Left ventricle myocardium superior (tissue), 1 donor: ENCODE measurements at regions not wholly inside any gene's neighbourhood (a gene's known extent, or its start where the extent isn't known, plus 50 kb on each side); places are given as distances from the start of the nearest gene placed in this dataset.

Experiments used
- ATAC-seq: fragments of 200-7000 bp; cut with Tn5 transposase; one replicate; pipeline ENCODE4 v1.9.1; 2020; ENCODE audit warnings: mild to moderate bottlenecking, moderate library complexity
- DNase-seq: peaks from one replicate; pipeline ENCODE4 v3.0.0-alpha.2; 2020
- intact Hi-C: fragments of 100-400 bp; cut with micrococcal nuclease; formaldehyde crosslinking; loops from one replicate; pipeline ENCODE4 v1.11.0; 2022
- donor health status: DM: no; HTN: yes; CAD: no; lungs with severe emphysema.

DNA sequence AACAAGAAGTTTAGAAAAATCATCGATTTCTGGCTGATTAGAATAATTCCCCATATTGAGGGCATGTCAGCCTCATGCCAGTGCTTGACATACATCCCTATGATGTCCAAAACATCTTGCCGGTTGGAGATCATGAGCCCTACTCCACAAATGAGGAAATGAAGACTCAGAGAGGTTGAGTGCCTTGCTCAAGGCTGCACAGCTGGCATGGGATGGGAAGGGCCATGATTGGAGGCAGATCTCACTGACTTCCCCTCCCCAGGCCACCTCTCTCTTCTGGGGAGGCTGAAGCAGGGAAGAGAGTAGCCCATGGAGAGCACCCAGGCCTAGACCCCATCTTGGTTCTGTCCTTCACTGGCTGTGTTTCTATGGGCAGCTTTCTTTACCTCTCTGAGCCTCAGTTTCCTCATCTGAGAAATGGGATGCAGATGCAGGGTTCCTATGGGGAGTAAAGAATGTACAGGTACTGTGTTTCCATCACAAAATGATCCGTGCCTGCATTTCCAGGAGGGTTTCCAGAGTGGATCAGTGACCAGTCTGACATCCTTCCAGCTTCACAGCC is 145.7 kb downstream of the SYF2 start:
- intact Hi-C loops, result no loop called here
- ATAC-seq (no peak), DNase-seq (no peak)

DNA sequence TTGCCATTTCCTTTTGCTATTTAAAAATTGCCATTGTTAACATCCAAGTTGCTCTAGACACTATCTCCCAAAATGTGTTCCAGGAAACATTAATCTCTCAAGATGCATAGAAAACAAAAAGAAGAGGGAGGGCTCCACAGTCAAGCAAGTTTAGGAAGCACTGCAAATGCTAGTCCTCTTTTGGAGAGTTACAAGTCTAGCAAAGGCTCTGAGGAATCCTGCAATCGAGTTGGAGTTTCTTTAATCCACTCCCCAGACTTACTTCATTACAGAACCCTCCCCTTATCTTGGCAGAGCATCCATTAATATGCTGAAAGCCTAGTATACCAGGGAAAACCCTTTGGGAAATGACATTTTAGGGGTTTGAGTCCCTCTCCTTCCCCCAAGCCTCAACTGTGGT is 147.9 kb downstream of the SYF2 start:
- no peak for ATAC-seq
- no peak for DNase-seq
- intact Hi-C loops, result no loop called here

DNA sequence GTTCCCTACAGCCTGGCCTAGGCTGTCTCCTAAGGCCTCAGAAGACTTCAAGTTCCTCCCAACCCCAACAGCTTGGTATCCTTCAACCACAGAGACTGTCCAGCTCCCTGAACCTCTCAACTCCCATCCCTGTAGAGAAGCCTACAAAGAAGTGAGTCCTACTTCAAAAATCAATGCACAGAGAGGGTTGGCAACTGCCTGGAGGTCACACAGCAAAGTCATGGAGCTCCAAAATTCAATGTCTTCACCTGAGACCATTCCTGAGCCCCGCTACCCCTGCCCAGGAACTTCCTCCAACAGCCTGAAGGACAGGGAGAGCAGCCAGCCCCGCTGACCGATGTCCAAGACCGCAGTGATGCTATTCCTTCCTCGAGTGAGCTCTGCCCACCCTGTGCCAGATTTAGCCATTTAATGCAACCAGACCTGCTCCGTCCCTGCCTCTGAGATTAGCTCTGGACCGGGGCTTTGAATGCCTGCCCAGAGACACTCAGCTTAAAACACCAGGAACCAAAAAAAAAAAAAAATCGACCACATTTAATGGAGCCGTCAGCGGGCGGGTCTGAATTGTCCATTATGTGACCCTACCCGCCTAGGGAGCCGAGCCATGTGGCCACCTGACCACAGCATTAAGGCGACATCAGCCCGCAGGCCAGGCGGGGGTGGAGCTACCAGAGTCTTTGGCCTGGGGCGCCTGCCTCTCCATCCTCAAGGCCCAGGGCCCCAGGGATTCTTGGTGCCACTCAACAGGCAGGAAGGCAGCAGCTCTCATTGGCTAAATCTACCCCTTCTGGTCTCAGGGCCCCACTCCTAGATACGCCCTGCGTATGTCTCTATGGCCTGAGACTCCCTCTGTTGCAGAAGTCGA is 148.6 kb downstream of the SYF2 start:
- intact Hi-C loops, result no loop called here
- ATAC-seq (no peak), DNase-seq (no peak)

DNA sequence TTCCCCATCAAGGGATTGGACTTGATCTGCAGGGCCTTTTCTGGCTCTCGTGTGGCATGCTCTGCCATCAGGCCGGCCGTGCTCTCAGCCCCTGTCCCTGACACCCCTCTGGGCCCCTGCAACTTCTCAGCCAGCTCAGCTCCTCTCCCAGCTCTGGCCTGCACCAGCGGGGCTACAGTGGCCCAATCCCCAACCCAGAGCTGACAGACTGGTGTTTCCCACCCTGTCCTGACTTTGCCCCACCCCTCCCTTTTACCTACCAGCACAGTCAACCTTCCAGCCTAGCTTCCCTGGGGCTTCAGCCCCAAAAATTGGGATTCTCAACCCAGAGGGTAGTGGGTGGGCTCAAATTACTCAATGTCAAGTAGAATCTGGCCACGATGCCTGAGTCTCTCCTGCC is 149.3 kb downstream of the SYF2 start:
- intact Hi-C loops, result no loop called here

DNA sequence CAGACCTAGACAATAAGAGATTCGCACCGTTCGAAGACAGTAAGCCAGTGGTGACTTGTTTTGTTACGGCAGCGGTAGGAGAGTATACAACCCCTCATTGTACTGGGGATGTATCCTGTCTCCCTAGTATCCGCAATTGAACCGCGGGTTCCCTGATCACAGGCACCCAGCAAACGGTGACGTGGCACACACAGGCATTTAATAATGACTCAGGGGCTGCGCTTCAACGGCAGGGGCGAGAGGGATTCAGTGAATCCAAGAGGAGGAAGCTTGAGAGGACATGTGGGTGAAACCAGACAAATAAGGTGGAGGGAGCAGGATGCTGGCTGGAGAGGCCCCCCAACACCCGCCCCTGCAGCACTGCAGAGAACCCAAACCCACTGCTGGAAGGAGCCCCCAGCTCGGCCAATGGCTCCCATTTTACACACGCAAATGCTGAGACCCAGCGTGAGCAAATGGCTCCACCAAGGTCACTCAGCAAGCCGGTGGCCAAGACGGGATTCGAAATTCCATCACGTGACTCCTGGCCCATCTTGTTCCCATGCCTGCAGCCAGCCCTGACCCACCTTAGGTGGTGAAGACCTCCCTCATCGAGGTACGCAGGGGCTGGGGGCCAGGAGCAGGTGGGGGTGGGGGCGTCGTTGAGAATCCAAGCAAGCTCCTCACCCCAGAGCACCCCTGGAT is 149.9 kb downstream of the SYF2 start:
- intact Hi-C loops, result no loop called here
- DNase-seq (no peak), ATAC-seq (no peak)

More for the DNA sequence above, 149.3 kb downstream of the SYF2 start:
- no peak for ATAC-seq
- no peak for DNase-seq

DNA sequence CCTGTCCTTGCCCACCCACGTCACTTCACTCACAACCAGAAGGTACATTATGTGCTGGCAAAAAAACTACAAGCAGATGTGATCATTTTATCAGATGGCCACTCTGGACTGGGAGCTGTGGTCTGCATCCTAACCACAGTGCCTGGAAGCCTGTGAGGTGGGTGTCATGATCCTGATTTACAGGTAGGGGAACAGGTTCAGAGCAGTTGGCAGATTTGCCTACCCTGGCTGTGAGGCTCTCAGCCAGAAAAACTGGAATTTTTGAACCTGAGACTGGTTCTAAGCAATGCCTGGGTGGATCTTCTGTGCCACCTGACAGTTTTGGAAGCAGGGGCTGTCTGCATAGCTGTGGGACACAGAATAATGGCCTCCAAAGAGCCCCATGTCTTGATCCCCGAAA is 150.8 kb downstream of the SYF2 start:
- ATAC-seq (no peak), DNase-seq (no peak)
- intact Hi-C loops, result no loop called here

DNA sequence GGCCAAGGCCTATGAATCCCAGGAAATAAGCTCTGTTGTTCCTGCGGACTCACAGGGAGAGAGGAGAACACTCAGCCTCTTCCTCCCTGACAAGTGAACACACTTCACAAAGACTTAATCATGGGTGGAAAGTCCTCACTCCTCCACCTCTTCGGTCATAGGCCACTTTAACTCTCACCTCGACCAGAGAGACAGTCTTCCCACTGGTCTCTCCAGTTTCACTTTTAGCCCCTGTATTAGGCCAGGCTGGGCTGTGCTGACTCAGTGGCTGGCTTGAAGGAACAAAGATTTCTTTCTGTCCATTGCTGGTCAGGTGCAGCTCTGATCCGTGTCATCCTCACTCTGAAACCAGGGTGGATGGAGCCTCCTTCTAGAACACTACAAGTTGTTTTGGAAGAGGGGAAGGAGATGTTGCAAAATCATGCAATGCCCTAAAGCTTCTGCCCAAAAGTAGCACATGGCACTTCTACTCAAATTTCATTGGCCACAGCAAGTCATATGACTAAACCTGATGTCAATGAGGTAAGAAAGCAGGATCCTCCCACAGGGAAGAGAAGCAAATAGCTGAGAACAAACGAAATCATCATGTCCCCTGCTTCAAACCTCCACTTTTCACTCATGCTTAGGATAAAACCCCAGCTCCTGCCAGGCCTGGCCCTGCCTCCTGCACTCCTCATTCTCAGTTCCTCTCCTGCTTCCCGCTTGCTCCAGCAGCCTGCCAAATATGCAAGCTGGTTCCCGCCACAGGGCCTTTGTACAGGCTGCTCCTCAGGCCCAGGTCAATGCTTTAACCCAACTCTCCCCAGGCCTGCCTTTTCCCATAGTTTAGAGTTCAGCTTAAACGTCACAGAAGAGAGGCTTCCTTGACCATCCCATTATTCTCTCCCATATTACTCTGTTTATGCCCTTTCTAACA is 150.5 kb upstream of the RUNX3 start:
- DNase-seq (no peak), ATAC-seq (no peak)
- intact Hi-C loops, result no loop called here

DNA sequence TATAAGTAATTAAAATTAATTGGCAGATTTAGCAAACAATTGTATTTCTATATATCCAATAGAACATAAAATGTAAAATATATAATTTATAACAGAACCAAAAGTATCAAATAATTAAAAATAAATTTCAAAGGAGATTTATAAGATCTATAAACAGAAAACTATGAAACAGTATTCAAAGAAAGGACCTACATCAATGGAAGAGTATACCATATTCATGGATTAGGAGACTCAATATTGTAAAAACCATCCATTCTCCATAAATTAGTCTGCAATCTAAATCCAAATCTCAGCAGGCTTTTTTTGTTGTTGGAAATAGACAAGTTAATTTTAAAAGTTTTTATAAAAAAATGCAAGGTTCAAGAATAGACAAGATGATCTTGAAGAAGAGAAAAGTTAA is 149.0 kb upstream of the RUNX3 start:
- no peak for ATAC-seq
- no peak for DNase-seq
- intact Hi-C loops, result no loop called here

DNA sequence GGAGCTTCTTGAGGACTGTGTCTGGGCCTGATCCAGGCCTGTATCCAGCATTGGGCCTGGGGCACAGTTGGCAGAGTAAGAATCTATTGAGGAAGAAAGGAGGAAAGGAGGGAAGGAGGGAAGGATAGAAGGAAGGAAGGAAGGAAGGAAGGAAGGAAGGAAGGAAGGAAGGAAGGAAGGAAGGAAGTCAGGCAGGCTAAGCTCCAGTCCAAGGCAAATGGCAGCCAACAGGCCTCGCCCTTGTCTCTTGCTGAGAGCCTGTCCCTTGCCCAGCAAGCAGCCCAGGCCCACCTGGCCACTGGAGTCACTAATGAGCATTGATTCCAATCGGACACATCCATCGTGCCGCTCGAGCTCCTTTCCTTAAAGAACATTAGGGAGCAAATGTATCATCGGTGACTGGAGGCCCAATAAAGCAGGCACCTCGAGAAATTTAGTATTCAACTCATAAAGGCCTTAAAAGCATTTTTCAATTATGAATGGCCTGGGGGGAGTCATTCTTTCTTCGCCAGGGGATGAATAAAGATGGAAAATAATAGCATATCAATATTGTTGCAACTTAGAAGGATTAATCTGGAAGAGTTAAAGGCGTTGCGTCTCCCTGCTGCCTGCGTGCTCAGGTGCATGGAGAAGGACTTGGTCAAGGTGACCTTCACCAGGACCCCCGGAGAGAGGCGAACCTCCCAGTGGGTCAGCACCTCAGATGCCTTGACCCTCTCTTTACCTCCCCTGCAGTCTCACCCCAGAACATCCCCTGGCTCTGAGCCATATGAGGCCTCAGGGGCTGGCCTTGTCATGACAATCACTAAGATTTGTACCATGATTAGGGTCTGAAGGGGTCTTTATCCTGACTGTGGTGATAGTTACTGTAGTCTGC is 144.5 kb upstream of the RUNX3 start:
- no peak for ATAC-seq
- DNase-seq, result no peak
- intact Hi-C loops, result no loop called here

DNA sequence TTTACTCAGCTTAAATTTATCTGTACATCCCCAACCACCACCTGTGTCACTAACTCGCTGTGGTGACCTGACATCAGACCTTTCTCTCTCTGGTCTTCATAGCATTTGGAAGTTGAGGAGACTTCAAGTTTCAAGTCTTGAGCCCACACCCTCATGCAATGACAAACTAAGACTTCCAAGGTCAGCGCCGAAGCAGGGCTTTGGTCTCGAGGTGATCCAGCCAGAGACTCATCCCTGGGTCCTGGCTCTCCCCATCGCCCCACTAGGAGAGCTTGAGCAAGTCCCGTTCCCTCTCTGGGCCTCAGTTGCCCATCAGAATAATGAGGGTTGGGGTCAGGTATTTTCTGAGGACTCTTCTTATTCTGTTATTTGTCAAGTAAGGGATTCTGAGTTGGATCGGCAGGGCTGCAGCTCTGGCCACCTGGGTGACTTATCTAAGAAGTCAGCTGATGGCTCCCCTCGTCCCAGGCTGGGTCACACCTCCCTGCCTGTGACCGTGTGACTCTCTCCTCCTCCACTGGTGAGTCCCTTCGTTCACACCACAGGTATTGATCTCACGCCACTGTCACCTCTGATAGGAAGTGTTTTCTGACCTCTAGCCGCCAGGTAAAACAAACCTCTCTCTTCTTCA is 143.7 kb upstream of the RUNX3 start:
- ATAC-seq (no peak), DNase-seq (no peak)
- intact Hi-C loops, result no loop called here

DNA sequence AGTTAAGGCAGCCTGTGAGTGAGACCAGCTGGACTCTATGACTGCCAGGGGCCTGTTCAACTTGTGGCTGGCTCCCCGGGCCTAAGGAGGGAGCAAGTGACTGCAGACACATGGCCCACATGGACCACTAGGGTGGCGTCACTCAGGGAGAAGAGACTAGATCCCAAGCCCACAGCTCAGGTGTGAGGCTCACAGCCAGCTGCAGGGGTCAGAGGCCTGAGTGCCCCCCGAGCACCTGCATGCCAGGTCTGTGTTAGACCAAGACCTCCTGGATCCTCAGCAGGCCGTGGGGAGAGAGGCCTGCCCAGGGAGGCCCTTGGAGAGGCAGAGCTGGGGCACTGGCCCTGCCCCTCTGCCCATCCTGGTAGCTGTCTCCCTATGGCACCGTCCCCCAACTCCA is 142.4 kb upstream of the RUNX3 start:
- ATAC-seq (no peak), DNase-seq (no peak)
- intact Hi-C loops, result no loop called here

DNA sequence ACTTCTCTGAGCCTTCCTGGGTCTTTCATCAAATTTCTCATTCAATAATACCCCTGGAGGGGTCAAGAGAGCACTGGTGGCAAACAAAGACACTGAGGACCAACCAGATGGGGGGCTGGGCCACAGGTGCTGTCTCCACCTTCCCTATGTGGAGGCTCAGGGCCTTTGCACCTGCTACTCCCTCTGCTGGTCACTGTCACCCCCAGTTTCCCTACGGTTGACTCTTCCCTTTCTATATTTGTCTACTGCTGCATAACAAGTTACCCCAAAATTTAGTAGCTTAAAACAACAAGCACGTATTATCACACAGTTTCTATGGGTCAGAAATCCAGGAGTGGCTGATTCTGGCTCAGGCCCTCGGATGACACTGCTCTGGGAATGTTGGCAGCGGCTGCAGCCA is 138.8 kb upstream of the RUNX3 start:
- no peak for DNase-seq
- ATAC-seq, result no peak
- intact Hi-C loops, result no loop called here

DNA sequence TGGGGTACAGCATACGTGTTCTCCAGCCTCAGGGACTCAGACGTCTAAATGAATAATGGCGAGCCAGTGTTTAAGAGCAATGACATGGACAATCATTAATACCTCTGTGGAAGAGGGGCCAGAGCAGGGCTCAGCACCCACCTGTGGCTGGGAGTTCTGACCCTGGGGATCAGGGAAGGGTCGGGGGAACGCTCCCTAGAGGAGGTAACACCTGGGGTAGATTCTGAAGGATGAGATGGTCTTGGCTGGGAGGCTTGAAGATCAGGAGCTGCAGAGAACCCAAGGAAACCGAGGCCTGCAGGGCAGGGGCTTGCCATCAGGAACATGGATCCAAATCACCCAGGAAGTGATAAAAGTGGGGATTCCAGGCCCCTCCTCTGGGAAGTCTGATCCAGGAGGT is 138.2 kb upstream of the RUNX3 start:
- DNase-seq (no peak), ATAC-seq (no peak)
- intact Hi-C loops, result no loop called here

DNA sequence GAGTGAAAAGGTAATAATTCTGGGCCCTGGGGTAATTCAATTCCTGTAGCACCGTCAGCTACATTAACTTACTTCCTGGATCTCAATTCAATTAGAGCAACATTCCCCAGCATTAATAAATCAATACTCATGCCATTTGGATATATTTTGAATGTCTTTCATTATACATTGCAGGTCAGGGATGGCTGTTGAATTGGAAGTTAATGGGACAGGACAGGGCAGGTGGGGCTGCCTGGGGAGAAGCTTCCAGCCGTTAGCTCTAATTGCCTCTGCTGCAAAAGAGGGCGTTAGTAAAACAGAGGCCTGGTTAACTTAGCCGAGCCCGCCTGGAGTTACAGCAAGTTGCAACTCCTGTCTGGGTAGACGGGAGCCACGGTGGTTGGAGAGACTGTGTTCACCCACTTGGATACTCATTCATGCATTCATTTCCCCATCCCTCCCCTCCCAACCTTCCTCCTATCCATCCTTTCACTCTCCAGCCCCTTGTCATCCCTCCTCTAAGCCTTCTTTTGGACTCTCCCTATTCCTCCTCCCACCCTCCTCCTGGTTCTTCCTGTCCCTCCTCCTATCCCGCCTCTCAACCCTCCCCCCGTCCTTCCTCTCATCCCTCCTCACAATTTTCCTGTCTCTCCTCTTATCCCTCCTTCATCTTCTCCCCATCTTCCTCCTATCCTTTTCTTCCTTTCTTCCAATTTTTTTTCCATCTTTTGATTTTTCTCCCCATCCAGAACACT is 137.6 kb upstream of the RUNX3 start:
- DNase-seq (no peak), ATAC-seq (no peak)
- intact Hi-C loops, result no loop called here

DNA sequence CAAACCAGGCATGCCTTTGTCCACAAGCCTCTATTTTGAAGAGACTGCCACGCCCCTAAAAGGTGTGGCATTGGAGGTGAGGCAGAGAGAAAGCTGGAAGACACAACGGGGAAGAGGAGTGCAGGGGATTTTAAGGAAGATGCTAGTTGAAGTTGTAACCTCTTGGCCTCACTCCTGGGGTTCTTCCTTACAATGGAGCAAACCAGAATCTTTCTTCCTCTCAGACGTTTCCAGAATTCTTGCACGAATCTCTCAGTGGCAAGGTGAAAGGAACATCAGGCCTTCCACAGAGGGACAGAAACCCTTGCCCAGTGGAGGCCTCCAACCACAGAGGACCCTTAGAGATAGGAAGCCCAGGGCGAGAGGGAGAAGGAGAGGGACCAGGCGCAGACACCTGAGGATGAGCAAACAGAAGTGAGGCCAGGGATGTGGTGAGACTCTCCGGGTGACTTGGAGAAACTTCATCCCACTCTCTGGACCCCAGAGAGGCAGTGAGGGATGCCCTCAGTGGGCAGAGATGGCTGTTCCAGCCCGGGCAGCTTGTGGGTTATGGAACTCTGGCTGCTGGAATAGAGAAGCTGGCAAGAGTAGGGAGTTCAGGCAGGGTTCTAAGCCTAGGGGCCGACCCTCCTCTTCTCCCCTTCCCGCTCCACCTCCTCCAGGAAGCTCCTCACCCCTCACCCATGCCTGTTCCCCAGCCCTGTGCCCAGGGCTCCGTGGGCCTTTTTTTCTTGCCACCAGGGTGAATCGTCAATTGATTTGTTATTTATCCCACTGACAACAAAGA is 136.8 kb upstream of the RUNX3 start:
- ATAC-seq (no peak), DNase-seq (no peak)
- intact Hi-C loops, result no loop called here

DNA sequence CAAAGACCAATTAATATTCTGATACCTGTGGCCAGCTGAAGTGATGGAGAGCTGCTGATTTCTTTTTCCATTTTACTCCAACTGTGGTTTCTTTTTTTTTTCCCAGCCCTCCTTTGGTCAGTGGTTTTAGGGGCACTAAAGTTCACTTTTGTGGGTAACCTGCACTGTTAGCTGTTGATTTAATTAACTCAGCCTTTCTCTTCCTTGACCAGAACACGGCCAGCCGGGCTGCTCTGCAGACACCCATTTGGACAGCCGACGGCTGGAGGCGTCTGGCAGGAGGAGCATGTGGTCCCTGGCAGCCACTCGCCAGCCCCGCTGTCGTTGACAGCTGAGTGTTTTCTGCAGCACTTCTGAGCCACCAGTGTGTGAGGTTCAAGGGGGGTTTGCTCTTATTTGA is 136.2 kb upstream of the RUNX3 start:
- peak; percentile 41 for ATAC-seq
- no peak for DNase-seq
- intact Hi-C loops, result no loop called here

DNA sequence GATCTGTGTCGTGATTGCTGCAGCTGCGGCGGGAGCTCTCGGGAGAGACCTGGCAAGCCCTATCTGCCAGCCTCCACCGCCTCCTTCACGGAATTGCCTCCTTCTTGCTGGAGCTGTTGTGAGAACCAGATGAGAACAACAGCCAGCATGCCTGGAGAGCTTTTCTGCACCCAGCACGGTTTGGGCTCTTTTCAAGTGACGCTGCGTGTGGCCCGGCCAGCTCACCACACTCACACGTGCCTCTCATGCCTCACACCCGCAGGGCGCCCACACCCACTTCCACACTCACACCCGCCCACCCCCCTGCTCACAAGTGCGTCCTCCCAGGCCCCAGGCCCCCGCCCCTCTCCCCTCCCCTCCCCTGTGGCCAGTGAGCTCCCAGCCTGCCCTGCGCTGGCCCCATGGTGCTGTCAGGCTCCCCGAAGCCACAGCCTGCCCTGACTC is 135.7 kb upstream of the RUNX3 start:
- DNase-seq, result peak; percentile 39
- ATAC-seq, result no peak
- intact Hi-C loops, result no loop called here
